ENCODE measurements at regions not wholly inside any gene's neighbourhood (a gene's known extent, or its start where the extent isn't known, plus 50 kb on each side); places are given as distances from the start of the nearest gene placed in this dataset.

DNA sequence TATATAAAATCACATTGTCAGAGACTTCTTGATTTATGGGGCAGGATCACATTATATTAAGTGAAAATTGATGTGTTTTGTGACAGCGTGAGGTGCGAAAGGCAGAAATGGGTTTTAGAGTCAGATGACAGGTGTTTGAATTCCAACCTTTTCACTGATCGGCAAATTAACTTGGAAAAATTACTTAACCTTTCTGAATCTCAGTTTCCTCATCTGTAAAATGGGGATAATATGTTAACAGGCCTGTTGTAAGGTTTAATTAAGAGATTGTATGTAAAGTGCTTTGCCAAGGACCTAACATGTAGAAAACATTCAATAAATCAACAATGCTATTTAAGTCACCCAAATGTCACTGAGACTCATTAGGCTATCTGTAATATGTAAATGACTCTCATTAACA lies 221.2 kb upstream of the LYZL1 start:
- Mint-ChIP-seq H3K27me3 (no peaks in the 10 kb centered on the region), H3K4me1 (no peaks in the 10 kb centered on the region), H3K9me3 (ENCODE audit: low read depth) (no peaks in the 10 kb centered on the region), H3K36me3 (ENCODE audit: low read depth) (no peaks in the 10 kb centered on the region), H3K4me3 (no peak overlapping the region), H3K27ac (no peak overlapping the region)
- no peak for DNase-seq
- ChIA-PET CTCF (interaction anchor here (0.9 kb wide), 1 partner anchor 52 kb away, joined by 4 read pairs; no protein-coding TSS in a partner anchor), POLR2A (no interaction called here)
- intact Hi-C loops (cut with DNase I, micrococcal nuclease): no loop called here
- no peak for ATAC-seq

DNA sequence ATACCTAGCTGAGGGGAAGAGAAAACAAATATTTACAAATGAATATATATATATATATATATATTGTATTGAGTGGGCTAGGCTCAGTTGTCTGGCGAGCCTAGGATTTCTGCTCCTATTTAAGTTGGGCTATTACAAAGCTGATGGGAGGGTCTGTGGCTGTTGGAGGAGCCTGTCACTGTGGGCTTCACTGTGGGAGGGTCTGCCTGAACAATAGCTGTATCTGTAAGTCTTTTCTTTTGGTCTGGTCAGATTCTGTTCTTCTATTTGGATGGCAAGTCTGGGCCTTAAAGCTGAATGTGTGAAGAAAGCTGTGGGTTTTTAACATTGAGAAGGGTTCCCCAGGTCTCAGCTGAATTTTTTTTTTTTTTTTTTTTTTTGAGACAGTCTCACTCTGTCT lies 220.6 kb upstream of the LYZL1 start:
- H3K36me3 Mint-ChIP-seq (ENCODE audit: low read depth): no peaks in the 10 kb centered on the region
- H3K27me3 Mint-ChIP-seq: no peaks in the 10 kb centered on the region
- H3K27ac Mint-ChIP-seq: no peak overlapping the region
- DNase-seq (no peak), ATAC-seq (no peak)
- CTCF ChIA-PET: interaction anchor here (0.9 kb wide), 1 partner anchor 51 kb away, joined by 4 read pairs; no protein-coding TSS in a partner anchor
- intact Hi-C loops (cut with DNase I, micrococcal nuclease): no loop called here
- H3K4me3 Mint-ChIP-seq: no peak overlapping the region
- POLR2A ChIA-PET: no interaction called here
- H3K9me3 Mint-ChIP-seq (ENCODE audit: low read depth): no peaks in the 10 kb centered on the region
- H3K4me1 Mint-ChIP-seq: no peaks in the 10 kb centered on the region

DNA sequence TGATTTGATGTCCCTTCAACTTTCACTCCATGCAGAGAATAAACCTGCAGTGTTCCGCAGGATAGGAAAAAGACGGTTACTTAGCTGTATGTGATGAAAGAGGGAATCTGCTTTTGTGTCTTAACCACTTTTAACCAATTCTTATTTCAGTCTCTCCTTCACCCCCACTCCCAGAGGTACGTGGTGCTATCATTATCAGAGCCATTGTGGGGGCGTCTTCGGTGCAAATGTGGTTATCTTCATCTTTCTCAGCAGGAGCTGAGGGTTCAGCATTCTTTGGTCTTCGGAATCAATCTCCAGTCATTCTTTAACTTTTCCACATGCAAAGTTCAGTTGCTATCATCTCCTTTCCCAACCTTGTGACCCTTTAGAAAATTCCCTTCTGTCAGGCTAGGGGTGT lies 219.9 kb upstream of the LYZL1 start:
- CTCF ChIA-PET: no interaction called here
- intact Hi-C loops (cut with DNase I, micrococcal nuclease): no loop called here
- ATAC-seq: no peak

DNA sequence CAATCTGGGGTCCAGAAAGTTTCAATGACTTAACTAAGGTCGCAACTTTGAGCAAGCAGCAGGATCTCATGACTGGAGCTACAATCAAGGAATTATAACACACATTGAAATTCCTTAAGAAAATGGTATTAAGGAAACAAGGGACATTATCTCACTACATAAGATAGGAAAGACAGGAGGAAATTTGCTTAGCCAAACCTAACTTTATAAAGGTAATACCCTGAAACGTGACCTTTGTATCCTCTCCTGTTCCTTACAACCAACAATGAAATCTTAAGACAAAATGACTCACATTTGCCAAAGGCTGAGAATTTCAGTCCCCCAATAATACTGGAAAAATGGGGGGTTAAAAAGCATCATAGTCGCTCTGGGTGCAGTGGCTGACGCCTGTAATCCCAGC lies 218.9 kb upstream of the LYZL1 start:
- Mint-ChIP-seq H3K27ac (no peak overlapping the region), H3K27me3 (no peaks in the 10 kb centered on the region), H3K4me1 (no peaks in the 10 kb centered on the region), H3K36me3 (ENCODE audit: low read depth) (no peaks in the 10 kb centered on the region), H3K9me3 (ENCODE audit: low read depth) (no peaks in the 10 kb centered on the region), H3K4me3 (no peak overlapping the region)
- POLR2A ChIA-PET: no interaction called here
- ATAC-seq (no peak), DNase-seq (no peak)
- CTCF ChIA-PET: no interaction called here
- intact Hi-C loops (cut with DNase I, micrococcal nuclease): no loop called here

More for the DNA sequence above, 219.9 kb upstream of the LYZL1 start:
- no peaks in the 10 kb centered on the region for H3K9me3 Mint-ChIP-seq (ENCODE audit: low read depth)
- no peaks in the 10 kb centered on the region for H3K36me3 Mint-ChIP-seq (ENCODE audit: low read depth)
- H3K27me3 Mint-ChIP-seq: no peaks in the 10 kb centered on the region
- H3K4me1 Mint-ChIP-seq: no peaks in the 10 kb centered on the region
- no peak overlapping the region for H3K27ac Mint-ChIP-seq
- POLR2A ChIA-PET: no interaction called here
- H3K4me3 Mint-ChIP-seq: no peak overlapping the region
- no peak for DNase-seq

DNA sequence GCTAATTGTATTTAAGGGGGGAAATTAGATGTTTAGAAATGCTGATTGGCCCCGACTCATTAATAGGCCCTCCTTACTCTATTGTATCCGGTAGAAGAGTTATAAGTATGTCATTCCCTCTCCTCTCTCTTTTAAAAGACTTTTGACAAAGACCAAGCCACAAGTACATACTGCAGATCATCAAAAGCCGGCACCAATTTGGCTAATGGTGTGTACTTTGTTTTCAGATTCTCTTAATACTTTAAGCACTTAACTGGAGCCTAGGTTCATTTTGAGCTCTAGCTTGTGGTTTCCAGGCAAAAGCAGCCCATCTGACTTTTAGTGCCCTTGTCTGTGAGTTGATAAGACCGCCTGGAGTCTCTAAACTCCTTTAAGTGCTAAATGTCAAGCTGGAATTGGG lies 210.0 kb upstream of the LYZL1 start:
- H3K27me3 Mint-ChIP-seq: peaks cover 3% of the 10 kb centered on the region
- no peak for ATAC-seq
- intact Hi-C loops (cut with DNase I, micrococcal nuclease): no loop called here
- no peaks in the 10 kb centered on the region for H3K36me3 Mint-ChIP-seq (ENCODE audit: low read depth)
- no peak overlapping the region for H3K4me3 Mint-ChIP-seq
- CTCF ChIA-PET: interaction anchor here (1.0 kb wide), 1 partner anchor 415 kb away, joined by 3 read pairs; no protein-coding TSS in a partner anchor
- no peaks in the 10 kb centered on the region for H3K4me1 Mint-ChIP-seq
- POLR2A ChIA-PET: no interaction called here
- no peak overlapping the region for H3K27ac Mint-ChIP-seq
- no peak for DNase-seq
- no peaks in the 10 kb centered on the region for H3K9me3 Mint-ChIP-seq (ENCODE audit: low read depth)

DNA sequence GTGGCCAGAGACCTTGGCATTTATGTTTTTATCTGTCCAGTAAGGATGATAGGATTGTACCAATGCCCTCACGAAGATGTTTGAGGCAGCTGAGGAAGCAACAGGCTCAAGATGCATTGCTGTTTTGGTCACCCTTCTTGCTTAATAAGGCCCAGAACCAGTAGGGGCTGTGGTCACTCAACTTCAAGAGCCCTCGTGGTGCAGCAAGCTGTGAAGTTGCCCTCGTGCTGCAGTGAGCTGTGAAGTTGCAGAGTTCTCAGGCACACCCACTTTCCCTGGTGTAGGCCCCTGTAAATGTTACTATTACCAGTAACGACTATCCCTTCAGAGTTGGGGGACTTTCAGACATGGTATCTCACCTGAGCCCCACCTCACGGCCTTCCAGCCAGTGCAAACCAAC lies 207.6 kb upstream of the LYZL1 start:
- H3K4me1 Mint-ChIP-seq: no peaks in the 10 kb centered on the region
- H3K27ac Mint-ChIP-seq: no peak overlapping the region
- POLR2A ChIA-PET: interaction anchor here (0.6 kb wide), 1 partner anchor 1252 kb away, joined by 5 read pairs; no protein-coding TSS in a partner anchor
- H3K27me3 Mint-ChIP-seq: peaks cover 5% of the 10 kb centered on the region
- no peak overlapping the region for H3K4me3 Mint-ChIP-seq
- no peaks in the 10 kb centered on the region for H3K36me3 Mint-ChIP-seq (ENCODE audit: low read depth)
- CTCF ChIA-PET: no interaction called here
- H3K9me3 Mint-ChIP-seq (ENCODE audit: low read depth): no peaks in the 10 kb centered on the region
- ATAC-seq (no peak), DNase-seq (no peak)
- intact Hi-C loops (cut with DNase I, micrococcal nuclease): no loop called here

DNA sequence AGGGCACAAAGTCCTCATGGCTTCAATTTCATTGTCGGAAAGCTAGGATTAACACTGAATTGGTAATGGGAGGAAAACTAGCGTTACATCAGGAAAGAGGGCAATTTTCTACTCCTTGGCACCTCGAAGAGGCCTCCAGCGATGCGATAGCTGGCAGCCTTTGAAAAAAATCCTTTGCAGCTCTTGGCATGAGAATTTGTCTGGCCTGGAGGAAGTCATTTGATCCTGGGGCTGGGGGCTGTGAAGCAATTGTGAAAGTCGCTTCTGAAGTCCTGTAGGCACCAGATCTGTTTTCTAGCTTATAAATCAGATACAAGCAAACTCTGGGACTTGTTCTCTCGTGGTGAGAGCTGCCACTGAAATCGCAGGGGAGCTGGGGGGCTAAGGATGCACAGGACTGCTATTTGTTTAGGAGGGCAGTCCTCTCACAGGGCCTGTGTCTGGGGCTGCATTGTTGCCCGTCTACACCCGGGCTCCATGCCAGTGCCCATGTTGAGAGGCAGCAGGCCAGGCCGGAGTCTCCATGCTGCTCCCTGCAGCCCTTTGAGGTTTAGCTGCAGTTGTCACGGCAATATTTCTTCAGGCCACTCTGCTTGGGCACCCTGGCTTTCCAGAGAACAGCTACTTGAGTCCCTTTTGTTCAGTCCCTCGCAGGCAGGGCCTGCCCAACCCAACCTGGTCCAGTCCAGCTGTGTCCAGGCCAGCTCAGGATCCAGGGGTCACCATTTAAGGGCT lies 206.8 kb upstream of the LYZL1 start:
- no peak overlapping the region for H3K4me3 Mint-ChIP-seq
- H3K9me3 Mint-ChIP-seq (ENCODE audit: low read depth): no peaks in the 10 kb centered on the region
- peaks cover 5% of the 10 kb centered on the region for H3K27me3 Mint-ChIP-seq
- no peak overlapping the region for H3K27ac Mint-ChIP-seq
- ChIA-PET CTCF (no interaction called here), POLR2A (interaction anchor here (0.6 kb wide), 2 partner anchors 373 to 1253 kb away, joined by 4 to 5 read pairs; no protein-coding TSS in a partner anchor)
- DNase-seq (no peak), ATAC-seq (no peak)
- H3K36me3 Mint-ChIP-seq (ENCODE audit: low read depth): no peaks in the 10 kb centered on the region
- intact Hi-C loops (cut with DNase I, micrococcal nuclease): no loop called here
- H3K4me1 Mint-ChIP-seq: no peaks in the 10 kb centered on the region

DNA sequence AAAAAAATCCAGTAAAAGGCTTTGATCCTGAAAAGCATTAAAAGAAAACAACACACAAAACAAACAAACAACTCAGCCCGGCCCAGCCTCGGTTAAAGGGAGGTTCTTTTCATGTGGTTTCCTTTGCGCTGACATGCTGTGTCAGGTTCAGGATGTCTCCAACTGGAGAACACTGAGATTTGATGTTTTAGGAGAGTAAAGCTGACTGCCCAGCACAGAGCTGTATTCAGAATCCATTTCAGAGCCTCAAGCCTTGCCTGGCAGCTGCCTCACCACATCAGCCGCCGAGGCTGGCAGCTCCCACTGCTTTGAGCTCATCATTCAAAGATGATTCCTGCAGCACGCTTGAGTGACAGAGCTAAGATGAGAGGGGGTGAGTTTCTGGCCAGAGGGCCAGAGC lies 205.8 kb upstream of the LYZL1 start:
- Mint-ChIP-seq H3K4me3 (no peak overlapping the region), H3K27me3 (peaks cover 5% of the 10 kb centered on the region), H3K36me3 (ENCODE audit: low read depth) (no peaks in the 10 kb centered on the region), H3K4me1 (no peaks in the 10 kb centered on the region), H3K27ac (no peak overlapping the region), H3K9me3 (ENCODE audit: low read depth) (no peaks in the 10 kb centered on the region)
- POLR2A ChIA-PET: no interaction called here
- CTCF ChIA-PET: no interaction called here
- ATAC-seq: no peak
- intact Hi-C loops (cut with DNase I, micrococcal nuclease): no loop called here
- DNase-seq: no peak

DNA sequence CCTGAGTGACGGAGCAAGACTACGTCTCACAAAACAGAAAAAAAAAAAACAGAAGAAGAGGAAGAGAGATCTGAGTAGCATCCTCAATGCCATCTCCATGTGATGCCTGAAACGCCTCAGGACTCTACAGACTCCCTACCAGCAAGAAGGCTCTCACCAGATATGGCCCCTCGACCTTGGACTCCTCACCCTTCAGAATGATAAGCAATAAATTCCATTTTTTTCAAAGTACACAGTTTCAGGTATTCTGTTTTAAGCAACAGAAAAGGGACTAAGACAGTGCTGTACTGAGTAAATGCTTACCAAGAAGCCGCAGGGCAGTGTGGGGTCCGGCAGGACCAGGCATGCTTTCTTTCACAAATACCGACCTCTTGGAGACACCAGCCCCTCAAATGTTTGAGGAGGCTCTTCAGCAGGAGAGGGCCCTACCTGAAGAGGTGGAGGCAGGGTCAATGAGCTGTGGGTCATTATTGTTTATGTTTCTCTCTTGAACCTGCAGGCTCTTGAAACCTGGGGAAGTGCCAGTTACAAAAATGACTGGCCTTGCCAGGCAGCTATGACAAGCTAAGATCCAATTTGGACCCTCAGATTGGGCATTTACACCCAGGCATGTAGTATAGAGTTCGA lies 204.1 kb upstream of the LYZL1 start:
- Mint-ChIP-seq H3K27me3 (peaks cover 5% of the 10 kb centered on the region), H3K27ac (no peak overlapping the region), H3K4me3 (no peak overlapping the region), H3K9me3 (ENCODE audit: low read depth) (no peaks in the 10 kb centered on the region), H3K4me1 (no peaks in the 10 kb centered on the region), H3K36me3 (ENCODE audit: low read depth) (no peaks in the 10 kb centered on the region)
- ATAC-seq (no peak), DNase-seq (no peak)
- CTCF ChIA-PET: no interaction called here
- intact Hi-C loops (cut with DNase I, micrococcal nuclease): no loop called here
- POLR2A ChIA-PET: no interaction called here

DNA sequence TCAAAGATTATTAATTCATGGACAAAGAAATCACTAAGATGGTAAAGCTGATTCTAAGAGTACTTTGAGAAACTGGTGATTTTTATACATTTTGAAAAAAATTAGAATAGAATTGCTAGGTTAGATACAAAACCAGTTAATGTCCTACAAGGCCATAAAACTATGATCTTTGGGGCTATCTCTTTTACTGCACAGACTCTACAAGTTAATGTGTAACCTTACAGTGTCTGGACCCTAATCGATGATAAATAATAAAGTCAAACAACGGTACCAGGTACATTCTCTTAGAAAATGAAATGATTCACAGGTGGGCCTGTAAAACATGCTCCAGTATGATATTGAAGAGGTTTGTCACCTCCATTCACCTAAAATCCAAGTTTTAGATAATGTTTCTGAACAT lies 199.8 kb upstream of the LYZL1 start:
- Mint-ChIP-seq H3K9me3 (ENCODE audit: low read depth) (peaks cover 2% of the 10 kb centered on the region), H3K4me3 (no peak overlapping the region), H3K27me3 (peaks cover 2% of the 10 kb centered on the region), H3K4me1 (no peaks in the 10 kb centered on the region), H3K27ac (no peak overlapping the region), H3K36me3 (ENCODE audit: low read depth) (no peaks in the 10 kb centered on the region)
- CTCF ChIA-PET: interaction anchor here (1.0 kb wide), 1 partner anchor 40 kb away, joined by 3 read pairs; no protein-coding TSS in a partner anchor
- ATAC-seq: no peak
- no peak for DNase-seq
- intact Hi-C loops (cut with DNase I, micrococcal nuclease): no loop called here
- POLR2A ChIA-PET: no interaction called here

DNA sequence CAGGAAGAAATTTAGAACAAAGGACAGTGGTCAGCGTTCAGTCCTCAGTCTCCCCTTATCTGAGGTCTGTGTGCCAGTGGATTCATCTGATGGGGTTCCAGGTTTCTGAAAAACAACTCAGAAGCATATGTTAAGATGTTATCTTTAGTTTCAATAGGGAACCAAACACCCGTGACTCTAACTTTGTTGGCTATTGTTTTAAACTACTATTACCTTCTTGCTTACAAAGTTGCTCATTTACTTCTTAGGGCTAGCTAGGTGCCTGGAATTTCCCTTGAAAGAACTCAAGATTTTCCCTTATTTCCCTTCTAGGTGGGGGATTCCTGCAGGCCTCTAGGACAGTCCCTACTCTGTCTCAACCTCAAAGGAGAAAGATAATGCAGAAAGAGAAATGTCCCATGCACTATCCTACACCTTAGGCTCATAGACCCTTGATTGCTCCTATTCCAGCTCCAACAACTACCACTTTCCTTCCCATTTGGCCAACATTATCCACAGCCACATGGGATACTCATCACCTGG lies 192.5 kb upstream of the LYZL1 start:
- no peak for ATAC-seq
- H3K27ac Mint-ChIP-seq: no peak overlapping the region
- no peaks in the 10 kb centered on the region for H3K36me3 Mint-ChIP-seq (ENCODE audit: low read depth)
- intact Hi-C loops (cut with DNase I, micrococcal nuclease): no loop called here
- H3K4me1 Mint-ChIP-seq: no peaks in the 10 kb centered on the region
- peaks cover 5% of the 10 kb centered on the region for H3K9me3 Mint-ChIP-seq (ENCODE audit: low read depth)
- no peak for DNase-seq
- H3K27me3 Mint-ChIP-seq: peaks cover 19% of the 10 kb centered on the region
- ChIA-PET POLR2A (no interaction called here), CTCF (interaction anchor here (1.2 kb wide), 1 partner anchor 10 kb away, joined by 4 read pairs; no protein-coding TSS in a partner anchor)
- no peak overlapping the region for H3K4me3 Mint-ChIP-seq

DNA sequence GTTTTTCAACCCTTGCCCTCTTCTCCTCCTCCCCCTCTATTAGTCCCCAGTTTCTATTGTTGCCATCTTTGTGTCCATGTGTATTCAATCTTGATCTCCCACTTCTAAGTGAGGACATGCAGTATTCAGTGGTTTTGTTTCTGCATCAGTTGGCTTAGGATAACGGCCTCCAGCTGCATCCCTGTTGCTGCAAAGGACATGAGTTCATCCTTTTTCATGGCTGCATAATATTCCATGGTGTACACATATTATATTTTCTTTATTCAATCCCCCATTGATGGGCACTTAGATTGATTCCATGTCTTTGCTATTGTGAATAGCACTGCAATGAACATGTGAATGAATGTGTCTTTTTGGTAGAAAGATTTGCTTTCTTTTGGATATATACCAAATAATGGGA lies 190.4 kb upstream of the LYZL1 start:
- Mint-ChIP-seq H3K4me3 (no peak overlapping the region), H3K27me3 (peaks cover 22% of the 10 kb centered on the region), H3K36me3 (ENCODE audit: low read depth) (no peaks in the 10 kb centered on the region), H3K4me1 (no peaks in the 10 kb centered on the region), H3K27ac (no peak overlapping the region), H3K9me3 (ENCODE audit: low read depth) (peaks cover 5% of the 10 kb centered on the region)
- DNase-seq (no peak), ATAC-seq (no peak)
- ChIA-PET CTCF (no interaction called here), POLR2A (no interaction called here)
- intact Hi-C loops (cut with DNase I, micrococcal nuclease): no loop called here
